HG03045 (cell line): ENCODE measurements at regions not wholly inside any gene's neighbourhood (a gene's known extent, or its start where the extent isn't known, plus 50 kb on each side); places are given as distances from the start of the nearest gene placed in this dataset.

ENCODE experiments used
- ATAC-seq: cut with Tn5 transposase; IDR thresholded peaks from one replicate; pipeline ENCODE4 v1.9.1; 2021; ENCODE audit warnings: mild to moderate bottlenecking, moderate library complexity; ENCODE audit not compliant: unreplicated experiment

DNA sequence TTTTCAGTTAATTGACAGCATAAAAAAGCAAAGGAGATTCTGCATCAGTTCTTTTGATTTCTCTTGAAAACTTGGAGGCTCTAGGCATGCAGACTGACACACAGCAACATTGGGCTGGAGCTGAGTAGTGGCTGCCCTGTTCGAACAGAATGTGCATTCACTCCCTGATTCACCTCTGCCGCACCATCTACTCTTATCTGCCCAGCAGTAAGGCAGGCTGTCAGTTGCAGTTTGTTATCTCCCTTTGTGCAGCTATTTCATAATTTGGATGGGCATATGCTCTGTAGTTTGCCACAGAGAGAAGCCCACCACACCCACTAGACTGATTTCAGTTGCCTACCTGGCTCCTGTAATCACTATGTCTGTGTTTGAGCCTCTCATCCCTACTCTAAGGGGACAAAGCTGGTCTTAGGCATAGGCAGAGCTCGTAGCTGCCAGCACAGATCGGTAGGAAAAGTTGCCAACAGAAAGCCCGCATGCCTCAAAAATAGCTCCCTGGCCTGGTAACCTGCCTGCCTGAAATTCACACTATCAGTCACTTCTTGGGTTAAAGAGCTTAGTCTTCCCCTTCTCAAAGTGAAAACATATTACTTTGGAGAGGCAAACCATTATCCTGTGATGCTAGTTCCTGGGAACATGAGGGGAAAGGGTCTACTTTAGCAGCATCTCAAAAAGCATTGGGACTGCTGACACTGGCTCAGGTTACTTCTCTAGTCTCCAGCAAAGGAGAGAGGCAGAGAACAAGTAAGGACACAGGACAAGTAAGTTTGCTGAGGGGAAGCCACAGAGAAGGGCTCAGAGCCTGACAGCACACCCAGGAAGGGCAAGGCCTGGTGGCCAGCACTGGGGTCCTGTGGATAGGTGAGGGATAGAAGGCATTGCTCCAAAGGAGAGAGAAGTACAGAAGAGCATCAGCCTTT is 75.9 kb upstream of the TMEM164 start:
- ATAC-seq: no peak

DNA sequence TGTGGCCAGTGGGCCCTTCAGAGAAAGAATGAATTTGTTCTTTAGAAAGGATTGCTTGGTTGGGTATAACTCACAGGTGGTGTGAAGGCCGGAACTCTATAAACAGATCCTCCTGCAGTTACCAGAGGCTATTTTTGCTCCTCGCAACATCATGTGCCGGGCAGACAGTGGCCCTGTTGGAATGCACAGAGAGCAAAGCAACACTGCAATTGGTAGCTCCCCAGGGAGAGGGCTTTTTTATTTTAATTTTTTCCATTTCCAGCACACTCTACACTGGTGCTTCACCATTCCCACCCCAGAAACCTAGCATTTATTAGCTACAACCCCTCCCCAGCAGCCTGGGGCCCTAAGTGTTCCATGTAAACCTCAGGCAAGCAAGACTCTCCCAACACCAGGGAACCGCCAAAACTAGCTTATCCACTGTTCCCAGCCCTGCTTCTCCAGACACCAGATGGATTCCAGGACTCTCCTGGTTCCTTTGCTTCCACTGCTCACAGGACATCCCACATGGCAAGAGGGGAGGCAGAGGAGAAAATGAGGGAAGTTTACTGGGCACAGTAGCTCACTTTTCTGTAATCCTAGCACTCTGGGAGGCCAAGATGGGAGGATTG is 75.1 kb upstream of the TMEM164 start:
- ATAC-seq: no peak

DNA sequence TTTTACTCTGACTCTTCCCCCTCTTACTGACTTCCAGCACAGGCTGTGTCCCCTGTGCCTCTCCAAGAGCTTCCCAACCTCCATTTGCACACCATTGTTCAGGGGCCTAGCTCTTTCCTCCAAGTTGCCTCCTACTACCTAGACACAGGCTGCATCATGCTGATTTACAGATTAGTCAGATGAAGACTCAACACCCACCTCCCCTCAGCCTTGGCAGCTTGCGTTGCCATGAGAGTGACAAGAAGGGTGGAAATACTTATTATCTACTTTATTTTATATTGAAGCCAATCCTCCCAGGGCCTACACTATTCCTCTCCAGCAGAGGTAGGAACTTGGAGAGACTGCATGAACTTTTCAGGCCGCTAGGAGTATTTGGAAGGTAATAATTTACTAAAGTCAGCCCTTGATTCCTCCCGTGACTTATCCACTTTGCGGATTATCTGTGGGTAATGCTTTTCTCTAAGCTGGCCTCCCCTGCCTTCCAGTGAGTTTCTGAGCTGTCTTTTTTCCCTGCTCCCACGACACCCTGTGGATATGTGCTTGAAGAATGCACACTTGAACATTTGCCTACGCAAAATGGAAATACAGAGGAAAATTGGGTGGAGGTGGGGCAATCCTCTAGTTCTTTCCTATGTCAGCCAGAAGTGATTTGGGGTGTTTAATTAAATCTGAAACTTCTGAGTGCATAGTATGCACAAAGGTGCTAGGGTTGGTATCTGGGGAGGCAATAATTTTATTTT is 74.1 kb upstream of the TMEM164 start:
- ATAC-seq: no peak

DNA sequence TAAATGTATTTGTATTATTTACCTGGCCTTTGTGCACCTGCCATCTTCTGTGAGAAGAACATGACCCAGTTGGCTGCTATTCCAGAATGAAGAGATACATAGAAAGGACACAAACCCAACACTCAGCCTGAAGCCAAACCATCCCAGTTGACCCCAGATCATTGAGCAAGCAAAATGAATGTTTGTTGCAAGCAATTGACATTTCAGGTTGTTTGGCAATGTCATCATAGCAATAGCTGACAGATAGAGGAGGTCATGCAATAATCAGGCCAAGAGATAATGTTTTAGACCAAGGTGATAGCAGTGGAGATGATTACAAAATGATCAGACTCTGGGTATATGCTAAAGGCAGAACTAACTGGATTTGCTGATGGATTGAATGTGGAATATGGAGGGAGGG is 71.2 kb upstream of the TMEM164 start:
- ATAC-seq: no peak

DNA sequence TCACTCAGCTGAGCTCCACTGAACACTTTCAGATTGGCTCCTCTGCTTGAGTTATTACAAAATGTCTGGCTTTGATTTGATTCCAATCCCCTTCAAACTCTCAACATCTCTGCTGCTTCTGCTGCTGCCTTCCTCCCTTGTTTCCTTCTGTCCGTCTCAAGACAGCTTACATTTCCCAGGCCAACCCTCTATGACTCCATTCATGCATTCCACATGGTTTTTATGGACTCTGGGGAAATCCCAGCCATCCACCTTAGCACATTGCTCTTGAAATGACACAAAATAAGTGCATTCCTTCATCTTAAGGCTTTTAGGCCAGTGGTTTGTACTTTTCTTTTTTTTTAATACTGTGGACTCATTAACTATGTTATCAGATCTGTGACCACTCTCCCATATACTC is 68.5 kb upstream of the TMEM164 start:
- ATAC-seq: no peak

DNA sequence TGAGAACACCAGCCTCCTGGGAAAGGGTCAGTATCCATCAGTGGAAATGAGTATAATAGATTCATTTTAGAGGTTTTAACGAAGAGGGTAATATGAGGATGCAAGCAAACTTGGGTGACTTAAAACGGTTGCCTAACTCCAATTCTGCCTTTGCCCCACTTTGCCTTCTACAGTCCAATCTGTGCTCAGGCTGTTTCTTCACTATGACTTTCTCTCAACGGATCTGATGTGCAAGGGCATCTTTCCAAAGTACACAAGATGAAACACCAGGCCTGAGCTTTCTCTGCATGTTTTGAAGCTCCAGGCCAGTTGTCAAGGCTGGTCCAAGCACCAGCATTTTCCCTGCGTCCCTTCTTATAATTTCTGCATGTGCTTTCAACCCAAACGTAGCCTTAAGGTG is 68.0 kb upstream of the TMEM164 start:
- no peak for ATAC-seq

DNA sequence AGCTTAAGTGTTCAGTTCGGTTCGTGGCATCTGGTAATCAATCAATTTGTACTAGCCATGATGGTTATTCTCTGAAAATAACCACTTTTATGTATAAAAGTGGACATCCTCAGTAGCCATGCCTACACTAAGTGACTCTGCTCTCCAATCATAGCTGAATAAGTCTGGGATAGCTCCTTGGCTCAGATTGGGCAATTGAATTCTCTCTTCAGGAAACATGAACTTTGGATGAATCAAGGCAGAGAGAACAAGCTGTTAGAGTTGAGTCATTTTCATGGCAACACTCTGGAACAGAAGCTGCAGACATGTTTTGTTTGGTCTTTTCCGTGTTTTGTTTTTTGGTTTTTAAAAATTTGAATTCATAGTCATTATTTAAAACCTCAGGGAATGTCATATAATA is 66.8 kb upstream of the TMEM164 start:
- ATAC-seq: no peak

DNA sequence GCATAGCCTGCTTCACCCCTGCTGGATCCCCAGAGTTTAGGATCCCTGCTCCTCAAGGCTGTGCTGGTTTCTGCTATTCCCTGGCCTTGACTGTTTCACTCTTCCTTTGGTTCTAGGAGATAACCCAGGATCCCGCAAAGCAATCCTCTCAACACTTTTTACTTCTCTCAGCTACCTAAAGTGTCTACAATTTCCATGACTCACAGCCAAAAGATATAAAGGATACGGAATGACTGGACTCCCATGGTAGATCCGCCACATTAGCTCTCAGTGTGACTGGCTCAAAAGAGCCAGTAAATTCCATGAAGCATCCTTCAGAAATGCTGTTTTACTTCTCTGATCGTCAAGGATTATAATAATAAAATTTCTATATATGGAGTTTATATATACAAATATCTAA is 66.3 kb upstream of the TMEM164 start:
- no peak for ATAC-seq

DNA sequence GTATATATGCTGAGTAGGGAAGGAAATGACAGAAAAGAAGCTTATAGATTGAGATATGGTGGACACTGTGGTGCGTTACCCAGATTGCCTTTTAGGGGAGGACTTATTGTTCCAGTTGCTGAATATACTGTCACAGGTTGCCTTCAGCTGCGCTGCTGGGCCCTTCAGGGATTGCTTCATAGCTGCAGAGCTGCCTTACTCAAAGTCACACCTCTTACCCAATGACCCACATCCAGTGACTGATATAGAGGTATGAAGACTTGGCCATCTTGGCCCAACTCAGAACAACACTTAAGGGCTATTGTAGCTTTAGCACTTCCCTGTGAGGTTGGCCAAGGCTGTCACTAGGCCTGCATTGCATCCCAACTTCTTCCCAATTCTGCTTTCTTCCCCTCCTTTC is 63.4 kb upstream of the TMEM164 start:
- no peak for ATAC-seq

DNA sequence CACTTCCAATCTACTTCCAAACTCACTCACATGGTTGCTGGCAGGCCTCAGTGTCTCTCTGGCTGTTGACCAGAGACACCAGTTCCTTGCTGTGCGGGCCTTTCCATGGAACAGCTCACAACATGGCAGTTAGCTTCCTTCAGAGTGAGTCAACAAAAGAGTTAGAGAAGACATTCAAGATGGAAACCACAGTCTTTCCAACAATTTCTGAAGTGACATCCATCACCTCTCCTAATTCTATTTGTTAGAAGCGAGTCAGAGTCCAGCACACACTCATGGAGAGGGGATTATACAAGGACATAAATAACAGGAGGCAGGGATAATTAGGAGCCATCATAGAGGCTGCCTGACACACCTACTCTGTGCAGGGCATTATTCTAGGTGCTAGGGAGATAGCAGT is 62.5 kb upstream of the TMEM164 start:
- ATAC-seq: no peak

DNA sequence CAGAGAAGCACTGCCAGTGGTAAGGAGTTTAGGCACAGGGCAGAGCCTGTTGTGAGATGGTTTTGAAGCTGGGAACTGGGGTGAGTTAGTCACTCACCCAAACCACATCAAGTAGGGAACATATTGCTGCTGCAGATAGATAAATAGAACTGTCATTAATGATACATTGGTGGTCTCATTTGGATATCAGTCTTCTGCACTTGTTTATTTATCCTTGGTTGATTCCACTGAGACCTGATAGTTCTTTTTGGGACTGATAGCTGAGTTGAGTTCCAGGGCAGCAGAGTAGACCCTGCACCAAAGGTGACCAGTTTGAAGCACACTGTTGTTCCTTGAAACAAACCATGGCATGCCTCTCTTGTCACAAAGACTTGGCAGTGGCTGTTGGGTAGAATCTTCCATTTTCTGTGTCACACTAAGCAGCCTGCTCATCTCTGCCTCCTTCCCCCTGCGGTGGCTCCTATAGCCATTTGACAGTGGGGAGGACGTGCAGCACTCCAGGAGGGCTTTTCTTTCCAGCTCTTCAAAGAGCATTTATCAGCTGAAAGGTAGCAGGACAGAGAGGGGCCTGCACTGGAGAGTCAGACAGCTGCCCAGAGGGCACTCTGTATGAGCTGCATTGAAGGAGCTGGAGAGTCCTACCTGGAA is 59.7 kb upstream of the TMEM164 start:
- ATAC-seq: no peak

DNA sequence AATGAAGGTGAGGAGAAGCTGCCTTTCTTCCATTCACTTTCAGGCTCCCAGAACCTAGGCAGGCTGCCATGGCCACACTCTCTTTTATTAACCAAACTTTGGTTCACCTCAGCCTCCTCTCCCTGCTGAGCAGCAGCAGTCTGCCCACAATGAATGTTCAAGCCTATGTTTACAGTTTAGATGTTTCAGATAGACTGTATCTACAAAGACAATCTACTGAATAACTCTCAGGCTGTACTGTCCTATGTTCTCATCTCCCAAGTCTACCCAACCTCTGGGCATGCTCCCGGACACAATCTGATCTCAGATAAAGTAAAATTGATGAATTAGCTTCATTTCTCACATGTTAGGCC is 59.2 kb upstream of the TMEM164 start:
- ATAC-seq: no peak

DNA sequence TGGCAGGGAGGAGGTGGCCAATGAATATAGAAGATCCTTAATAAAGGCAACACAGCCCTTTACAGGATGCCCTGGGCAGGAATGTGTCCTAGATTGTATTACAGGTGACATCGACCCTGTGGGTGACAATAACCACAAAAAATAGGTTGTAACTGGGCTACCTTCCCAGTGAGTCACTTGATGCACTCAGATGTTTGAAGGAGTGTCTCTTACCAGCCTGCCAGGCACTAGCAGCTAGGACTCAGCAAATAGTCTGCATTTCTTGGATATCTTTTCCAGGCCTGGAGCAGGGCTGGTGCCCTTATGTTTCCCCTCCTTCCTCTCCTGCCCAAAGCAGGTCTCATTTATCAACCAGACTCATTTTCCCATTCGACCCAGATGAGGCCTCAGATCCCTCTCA is 50.9 kb upstream of the TMEM164 start:
- ATAC-seq: no peak

DNA sequence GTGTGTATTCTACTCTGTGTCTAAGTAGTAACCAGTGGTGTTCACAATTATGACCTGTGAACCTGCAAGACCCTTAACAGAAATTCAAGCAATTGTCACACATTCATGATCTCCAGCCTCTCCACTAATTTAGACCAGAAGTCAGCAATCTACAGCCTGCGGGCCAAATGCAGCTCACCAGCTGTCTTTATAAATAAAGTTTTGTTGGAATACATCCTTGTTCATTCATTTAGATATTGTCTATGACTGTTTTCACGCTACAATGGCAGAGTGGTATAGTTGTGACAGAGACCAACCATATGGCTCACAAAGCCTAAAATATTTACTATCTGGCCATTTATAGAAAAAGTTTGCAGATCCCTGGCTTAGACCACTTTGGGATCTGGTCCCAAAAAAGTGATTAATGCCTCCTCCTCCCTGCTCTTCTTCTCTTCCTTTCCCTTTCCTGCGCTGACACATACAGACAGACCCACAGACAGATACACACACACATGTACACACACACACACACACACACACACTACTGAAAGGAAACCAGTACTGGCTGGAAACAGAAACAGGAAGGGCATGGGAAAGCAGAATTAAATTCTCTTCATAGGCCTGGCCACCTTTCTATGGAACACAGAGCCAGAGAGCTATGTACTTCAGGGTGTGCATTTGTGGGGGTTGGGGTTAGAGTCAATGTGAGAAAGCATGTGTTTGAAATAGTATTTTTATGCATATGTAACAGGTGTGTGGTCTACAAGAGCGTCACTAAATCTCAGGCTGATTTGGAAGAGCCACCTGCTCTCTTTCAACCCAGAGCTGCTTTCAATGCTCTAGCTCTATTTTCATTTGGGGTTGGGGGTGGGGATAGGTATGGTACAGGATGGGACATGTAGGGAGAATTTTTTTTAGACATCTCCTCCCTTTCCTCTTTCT is 49.7 kb upstream of the TMEM164 start:
- ATAC-seq: peak; percentile 76
